ENCODE measurements at regions not wholly inside any gene's neighbourhood (a gene's known extent, or its start where the extent isn't known, plus 50 kb on each side); places are given as distances from the start of the nearest gene placed in this dataset.

GRCh38 chr18:1455605-1456004 lies 550.9 kb downstream of the ADCYAP1 start:
- TF ChIP-seq GATA2 (IDR thresholded peaks at IDR 0.05; ENCODE audit: low read depth, low read length): no peak
- no peak for TF ChIP-seq GATA3 (IDR thresholded peaks at IDR 0.05; ENCODE audit: low read depth, low read length)
